Panc1 (cell line): ENCODE measurements at regions not wholly inside any gene's neighbourhood (a gene's known extent, or its start where the extent isn't known, plus 50 kb on each side); places are given as distances from the start of the nearest gene placed in this dataset.

Experiments used
- ATAC-seq: fragments of 200-7000 bp; cut with Tn5 transposase; 2 replicates; pipeline ENCODE4 v1.9.1; 2020; ENCODE audit warnings: mild to moderate bottlenecking, moderate library complexity
- BruUV-seq: library from RNA; stranded (reverse); fragments of 400-500 nt; replicated peaks from 2 replicates; lab custom pipeline; 2021; lab: Mats Ljungman, UMichigan
- CTCF ChIA-PET: fragments of 300-600 bp; sonication (Branson Sonifier 250); formaldehyde crosslinking; loops from one replicate; lab custom pipeline; 2022; ENCODE audit warnings: antibody characterized with exemption; lab: Charles Lee
- POLR2A ChIA-PET: fragments of 300-600 bp; sonication (Branson Sonifier 250); formaldehyde crosslinking; loops from one replicate; lab custom pipeline; 2022; ENCODE audit warnings: antibody characterized with exemption; lab: Charles Lee
- DNase-seq: peaks from one replicate; pipeline ENCODE4 v3.0.0-alpha.2; 2010; ENCODE audit warnings: low read depth, low spot score
- H3K27ac ChIP-seq: 2 replicates; pipeline ENCODE4 v1.5.1; 2011; ENCODE audit warnings: mild to moderate bottlenecking, low read length, inconsistent platforms
- H3K27me3 ChIP-seq: fragments of 200-500 bp; sonication (Bioruptor generic); 2 replicates; pipeline ENCODE4 v1.6.0; 2014; ENCODE audit warnings: low read length, inconsistent platforms; ENCODE audit not compliant: control insufficient read depth, insufficient read depth
- H3K36me3 ChIP-seq: fragments of 200-500 bp; sonication (Bioruptor generic); 2 replicates; pipeline ENCODE4 v1.5.1; 2014; ENCODE audit warnings: inconsistent platforms, mild to moderate bottlenecking, low read length, moderate library complexity; ENCODE audit not compliant: control insufficient read depth, insufficient read depth
- H3K4me1 ChIP-seq: 2 replicates; pipeline ENCODE4 v1.5.1; 2011; ENCODE audit warnings: inconsistent platforms, mild to moderate bottlenecking, low read length, moderate library complexity; ENCODE audit not compliant: control insufficient read depth, insufficient read depth
- H3K4me3 ChIP-seq, 2 experiments: 2 replicates each; pipeline ENCODE4 v1.5.1; 2011 to 2012; ENCODE audit warnings: low read depth in 2 of 2, low read length in 2 of 2, mild to moderate bottlenecking in 2 of 2, inconsistent platforms in 1 of 2, moderate library complexity in 1 of 2
- H3K9me3 ChIP-seq: fragments of 200-500 bp; sonication (Bioruptor generic); 2 replicates; pipeline ENCODE4 v1.5.1; 2014; ENCODE audit warnings: low read depth, mild to moderate bottlenecking, inconsistent platforms, low read length, moderate library complexity; ENCODE audit not compliant: control insufficient read depth, insufficient read depth
- CTCF ChIP-seq: fragments of 450-650 bp; IDR thresholded peaks from 2 replicates; pipeline ENCODE4 v1.5.1; 2017; ENCODE audit warnings: mild to moderate bottlenecking
- POLR2AphosphoS5 ChIP-seq: IDR thresholded peaks from 2 replicates; pipeline ENCODE4 v1.6.1; 2012; ENCODE audit warnings: mild to moderate bottlenecking, low read depth, low read length, moderate library complexity
- REST ChIP-seq, 2 experiments: IDR thresholded peaks; 2 replicates each; pipeline ENCODE4 v1.6.1; 2011 to 2012; ENCODE audit warnings: low read depth in 2 of 2, control low read depth in 1 of 2, low read length in 1 of 2, mild to moderate bottlenecking in 1 of 2, moderate library complexity in 1 of 2; ENCODE audit not compliant: insufficient read depth in 1 of 2
- SIN3A ChIP-seq: IDR thresholded peaks from 2 replicates; pipeline ENCODE4 v1.6.1; 2012; ENCODE audit warnings: low read depth, mild to moderate bottlenecking, low read length, moderate library complexity, borderline replicate concordance; ENCODE audit not compliant: insufficient read depth
- TCF7L2 ChIP-seq: IDR thresholded peaks from 2 replicates; pipeline ENCODE4 v1.6.1; 2011; ENCODE audit warnings: mild to moderate bottlenecking, low read depth, low read length, inconsistent platforms
- in situ Hi-C: cut with HindIII; loops from 2 replicates; pipeline ENCODE4 v1.10.0; 2016; ENCODE audit warnings: low sequenced_read_pairs, low pct_unique_long_range_greater_than_20kb
- intact Hi-C: fragments of 100-400 bp; cut with micrococcal nuclease; formaldehyde crosslinking; loops from one replicate; pipeline ENCODE4 v1.10.0; 2022; ENCODE audit not compliant: unreplicated experiment

- ChIA-PET POLR2A (interaction anchor here (0.7 kb wide), 1 partner anchor 532 kb away, joined by 7 read pairs; no protein-coding TSS in a partner anchor), CTCF (no interaction called here)
- no peaks in the 10 kb centered on the region for H3K4me1 ChIP-seq
- DNase-seq, result no peak
- H3K4me3 ChIP-seq, result no peak overlapping the region
- no TSS peak for BruUV-seq
- no peaks in the 10 kb centered on the region; the same call in 1 of the 2 replicates for H3K27me3 ChIP-seq
- intact Hi-C loops (no loop called here), in situ Hi-C loops (no loop called here)
- no peaks in the 10 kb centered on the region for H3K36me3 ChIP-seq
- ATAC-seq, result no peak
- TF ChIP-seq POLR2AphosphoS5 (no peak), SIN3A (no peak), TCF7L2 (no peak), CTCF (no peak), REST (IDR thresholded peaks at IDR 0.05; ENCODE audit: insufficient read depth in 1 of 2, low read depth in 2 of 2, low read length in 1 of 2) (no peak)
- H3K9me3 ChIP-seq, result no peaks in the 10 kb centered on the region
- H3K27ac ChIP-seq, result no peak overlapping the region
These were observed 358.9 kb downstream of the DEPDC1B start for GRCh38 chr5:60340965-60341471.

- ChIA-PET POLR2A (interaction anchor here (0.7 kb wide), 1 partner anchor 531 kb away, joined by 7 read pairs; no protein-coding TSS in a partner anchor), CTCF (no interaction called here)
- DNase-seq (no peak), ATAC-seq (no peak)
- Histone ChIP-seq H3K36me3 (no peaks in the 10 kb centered on the region), H3K4me3 (no peak overlapping the region), H3K27ac (no peak overlapping the region), H3K27me3 (no peaks in the 10 kb centered on the region; the same call in 1 of the 2 replicates), H3K9me3 (no peaks in the 10 kb centered on the region), H3K4me1 (no peaks in the 10 kb centered on the region)
- intact Hi-C loops (no loop called here), in situ Hi-C loops (no loop called here)
- no TSS peak for BruUV-seq
- TF ChIP-seq POLR2AphosphoS5 (no peak), TCF7L2 (no peak), SIN3A (no peak), REST (IDR thresholded peaks at IDR 0.05; ENCODE audit: insufficient read depth in 1 of 2, low read depth in 2 of 2, low read length in 1 of 2) (no peak), CTCF (no peak)
These were observed 359.6 kb downstream of the DEPDC1B start for GRCh38 chr5:60340326-60340725.
